ENCODE measurements at regions not wholly inside any gene's neighbourhood (a gene's known extent, or its start where the extent isn't known, plus 50 kb on each side); places are given as distances from the start of the nearest gene placed in this dataset.

DNA sequence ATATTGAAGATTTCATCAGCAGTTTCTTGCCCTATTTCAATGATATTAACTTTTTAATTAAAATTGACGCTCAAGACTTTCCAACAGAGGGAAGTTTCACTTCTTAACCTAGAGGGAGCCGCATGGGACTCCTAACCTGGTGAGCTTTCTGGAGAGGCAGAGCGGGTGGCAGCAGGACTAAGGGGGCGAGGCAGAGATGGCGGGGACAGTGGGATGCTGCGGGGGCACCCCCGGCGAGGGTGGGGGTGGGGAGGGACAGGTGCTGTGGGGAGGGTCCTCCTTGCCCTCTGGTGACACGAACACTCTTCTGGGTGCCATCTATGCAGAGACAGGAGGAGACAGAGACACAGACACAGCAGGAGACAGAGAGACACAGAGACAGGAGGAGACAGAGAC is 104.4 kb downstream of the ADRA2C start:
- WGBS (ENCODE audit: insufficient coverage, low coverage, low lambda C conversion rate, missing lambda C conversion rate) = 68% methylated on average over 4 of the region's 9 CpGs
- no peaks in the 10 kb centered on the region for H3K9me3 ChIP-seq
- DNase-seq = peak in 1 of 3 donors; percentile 26
- no peaks in the 10 kb centered on the region for H3K36me3 ChIP-seq
- no peak for ATAC-seq
- intact Hi-C loops (cut with DNase I) = loop anchor here in 1 of 2 donors (10.0 kb wide), 1 partner anchor 106 kb away; the partner anchor contains the start of gene ADRA2C
- no peak overlapping the region for H3K27ac ChIP-seq
- no peak for TF ChIP-seq POLR2A (IDR thresholded peaks at IDR 0.05)
- TF ChIP-seq CTCF (IDR thresholded peaks at IDR 0.05) = no peak
- peaks cover 0 to 15% of the 10 kb centered on the region in 2 donors for H3K27me3 ChIP-seq
- no peak overlapping the region for H3K4me3 ChIP-seq
- H3K4me1 ChIP-seq = no peaks in the 10 kb centered on the region

- H3K4me1 ChIP-seq = no peaks in the 10 kb centered on the region
- WGBS (ENCODE audit: insufficient coverage, low coverage, low lambda C conversion rate, missing lambda C conversion rate) = 19% methylated on average over 7 of the region's 53 CpGs
- ATAC-seq (no peak), DNase-seq (peak in 1 of 3 donors; percentile 35)
- TF ChIP-seq CTCF (IDR thresholded peaks at IDR 0.05) (no peak), POLR2A (IDR thresholded peaks at IDR 0.05) (no peak)
- no peaks in the 10 kb centered on the region for H3K36me3 ChIP-seq
- H3K9me3 ChIP-seq = no peaks in the 10 kb centered on the region
- intact Hi-C loops (cut with DNase I) = loop anchor here in 1 of 2 donors (10.0 kb wide), 1 partner anchor 107 kb away; the partner anchor contains the start of gene ADRA2C
- H3K27me3 ChIP-seq = peaks cover 0 to 15% of the 10 kb centered on the region in 2 donors
- no peak overlapping the region for H3K27ac ChIP-seq
- H3K4me3 ChIP-seq = no peak overlapping the region
Observed at GRCh38 chr4:3871181-3871852, 105.1 kb downstream of the ADRA2C start.

DNA sequence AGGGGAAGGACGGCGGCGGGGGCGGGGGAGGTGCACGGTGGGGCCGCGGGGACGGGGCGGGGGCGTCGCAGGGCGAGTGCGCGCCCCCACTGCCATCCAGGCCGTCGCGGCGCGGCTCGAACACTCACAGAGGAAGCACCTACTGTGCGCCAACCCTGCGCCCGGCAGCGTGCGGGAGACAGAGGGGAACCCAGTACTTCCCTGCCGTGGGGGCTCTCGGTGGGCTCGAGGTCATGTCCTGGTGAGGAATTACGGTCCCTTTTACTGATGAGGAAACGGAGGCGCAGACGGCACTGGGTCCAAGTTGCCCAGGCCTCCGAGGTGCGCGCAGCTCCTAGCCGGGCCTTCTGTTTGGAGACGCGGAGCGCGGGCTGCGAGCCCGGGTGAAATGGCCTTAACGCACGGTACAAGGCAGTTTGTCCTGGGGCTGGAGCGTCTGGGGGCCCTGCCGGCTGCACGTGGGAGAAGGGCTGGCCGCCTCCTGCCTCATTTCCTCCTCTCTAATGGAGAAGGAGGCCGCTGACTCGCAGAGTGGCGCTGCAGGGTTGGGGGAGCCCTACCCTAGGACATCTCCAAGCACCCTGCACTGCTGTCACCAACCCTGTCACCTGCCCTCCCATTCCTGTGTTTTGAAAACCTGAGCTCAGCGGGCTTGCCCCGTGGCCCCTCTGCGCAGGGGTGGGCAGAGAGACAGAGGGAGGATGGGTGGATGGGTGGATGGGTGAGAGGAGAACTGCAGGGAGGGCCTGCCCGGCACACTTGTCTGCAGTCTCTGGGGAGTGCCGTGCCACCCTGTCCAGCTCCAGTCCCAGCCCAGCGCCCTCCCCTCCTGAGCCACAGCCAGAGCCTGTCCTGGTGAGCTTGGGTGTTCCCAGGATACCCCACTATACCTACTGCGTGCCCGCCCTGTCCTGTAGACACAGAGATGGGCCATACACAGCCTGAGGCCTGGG is 106.0 kb downstream of the ADRA2C start:
- Histone ChIP-seq H3K4me1 (no peaks in the 10 kb centered on the region), H3K4me3 (no peak overlapping the region), H3K9me3 (no peaks in the 10 kb centered on the region), H3K27ac (no peak overlapping the region), H3K27me3 (peaks cover 0 to 15% of the 10 kb centered on the region in 2 donors), H3K36me3 (no peaks in the 10 kb centered on the region)
- DNase-seq (peak in 1 of 3 donors; percentile 35), ATAC-seq (no peak)
- TF ChIP-seq POLR2A (IDR thresholded peaks at IDR 0.05) = no peak
- TF ChIP-seq CTCF (IDR thresholded peaks at IDR 0.05) = no peak
- intact Hi-C loops (cut with DNase I) = loop anchor here in 1 of 2 donors (10.0 kb wide), 1 partner anchor 107 kb away; the partner anchor contains the start of gene ADRA2C
- 19% methylated on average over 12 of the region's 59 CpGs for WGBS (ENCODE audit: insufficient coverage, low coverage, low lambda C conversion rate, missing lambda C conversion rate)

- DNase-seq = no peak
- no peak for ATAC-seq
- H3K27ac ChIP-seq = no peak overlapping the region
- no peak overlapping the region for H3K4me3 ChIP-seq
- no peak for TF ChIP-seq CTCF (IDR thresholded peaks at IDR 0.05)
- no peak for TF ChIP-seq POLR2A (IDR thresholded peaks at IDR 0.05)
- H3K27me3 ChIP-seq = peaks cover 0 to 15% of the 10 kb centered on the region in 2 donors
- no peaks in the 10 kb centered on the region for H3K36me3 ChIP-seq
- intact Hi-C loops (cut with DNase I) = loop anchor here in 1 of 2 donors (10.0 kb wide), 1 partner anchor 108 kb away; the partner anchor contains the start of gene ADRA2C
- no peaks in the 10 kb centered on the region for H3K4me1 ChIP-seq
- no peaks in the 10 kb centered on the region for H3K9me3 ChIP-seq
- 55% methylated on average over 16 of the region's 17 CpGs for WGBS (ENCODE audit: insufficient coverage, low coverage, low lambda C conversion rate, missing lambda C conversion rate)
Observed at GRCh38 chr4:3872834-3873313, 106.7 kb downstream of the ADRA2C start.

Measured in right lobe of liver (tissue), 6 donors.